ENCODE measurements at regions not wholly inside any gene's neighbourhood (a gene's known extent, or its start where the extent isn't known, plus 50 kb on each side); places are given as distances from the start of the nearest gene placed in this dataset.

GRCh38 chr10:47245731-47246350 lies 54.2 kb upstream of the GDF10 start:
- in situ Hi-C loops (cut with HindIII; ENCODE audit: low sequenced_read_pairs) = no loop called here

GRCh38 chr10:47246406-47247147 lies 53.4 kb upstream of the GDF10 start:
- in situ Hi-C loops (cut with HindIII; ENCODE audit: low sequenced_read_pairs) = no loop called here

- in situ Hi-C loops (cut with HindIII; ENCODE audit: low sequenced_read_pairs) = no loop called here
Measured at GRCh38 chr10:47247148-47248059, 52.6 kb upstream of the GDF10 start.

- in situ Hi-C loops (cut with HindIII; ENCODE audit: low sequenced_read_pairs) = no loop called here
Measured at GRCh38 chr10:47248386-47249090, 51.5 kb upstream of the GDF10 start.

GRCh38 chr10:47249881-47250280 lies 50.1 kb upstream of the GDF10 start:
- in situ Hi-C loops (cut with HindIII; ENCODE audit: low sequenced_read_pairs) = no loop called here

Data from endothelial cell of hepatic sinusoid (primary cell).